SK-N-SH (cell line): ENCODE measurements at regions not wholly inside any gene's neighbourhood (a gene's known extent, or its start where the extent isn't known, plus 50 kb on each side); places are given as distances from the start of the nearest gene placed in this dataset.

Experiments
- CTCF ChIA-PET: fragments of 300-600, 350-600 bp; formaldehyde crosslinking; extraction: SDS; loops from one replicate; lab custom pipeline; 2021; lab: Yijun Ruan, JAX
- POLR2A ChIA-PET: fragments of 350-600 bp; sonication (Branson Sonifier 250); formaldehyde crosslinking; extraction: SDS; loops from one replicate; lab custom pipeline; 2020; ENCODE audit warnings: antibody characterized with exemption, inconsistent platforms; lab: Yijun Ruan, JAX
- DNase-seq: peaks from one replicate; pipeline ENCODE4 v3.0.0; 2012
- H2AFZ ChIP-seq: fragments of 200-600 bp; sonication (generic); 2 replicates; pipeline ENCODE4 v1.8.1; 2016; ENCODE audit warnings: antibody characterized with exemption, mild to moderate bottlenecking, low read depth
- H3F3A ChIP-seq: fragments of 200-600 bp; sonication (generic); replicated peaks from 2 replicates; pipeline ENCODE3; 2016; ENCODE audit warnings: antibody characterized with exemption, mild to moderate bottlenecking; ENCODE audit not compliant: insufficient read depth
- H3K27ac ChIP-seq, 2 experiments: fragments of 200-500 bp in 1 of 2; fragments of 200-600 bp in 1 of 2; sonication (Bioruptor generic) in 1 of 2; sonication (generic), shearing (Covaris generic) in 1 of 2; 2 replicates each; pipeline versions ENCODE4 v1.5.1 to v1.6.1; 2014 to 2016; ENCODE audit warnings: low read depth in 2 of 2, inconsistent platforms in 1 of 2, low read length in 1 of 2, mild to moderate bottlenecking in 1 of 2, mixed read lengths in 1 of 2
- H3K27me3 ChIP-seq: fragments of 200-600 bp; sonication (generic), shearing (Covaris generic); 2 replicates; pipeline ENCODE4 v1.6.1; 2016; ENCODE audit warnings: mixed run types; ENCODE audit not compliant: insufficient read depth
- H3K36me3 ChIP-seq, 2 experiments: fragments of 200-500 bp in 1 of 2; fragments of 200-600 bp in 1 of 2; sonication (Bioruptor generic) in 1 of 2; sonication (generic) in 1 of 2; replicated peaks in 1 of 2; 2 replicates each; pipeline versions ENCODE3 to v1.5.1; 2014 to 2016; ENCODE audit warnings: low read length in 1 of 2, mild to moderate bottlenecking in 1 of 2; ENCODE audit not compliant: insufficient read depth in 2 of 2, control insufficient read depth in 1 of 2
- H3K4me1 ChIP-seq, 2 experiments: fragments of 200-500 bp in 1 of 2; fragments of 200-600 bp in 1 of 2; sonication (Bioruptor generic) in 1 of 2; sonication (generic), shearing (Covaris generic) in 1 of 2; 2 replicates each; pipeline versions ENCODE4 v1.5.1 to v1.6.1; 2014 to 2016; ENCODE audit warnings: low read depth in 1 of 2, low read length in 1 of 2, mixed run types in 1 of 2; ENCODE audit not compliant: insufficient read depth in 2 of 2, control insufficient read depth in 1 of 2
- H3K4me2 ChIP-seq: fragments of 200-600 bp; sonication (generic), shearing (Covaris generic); 2 replicates; pipeline ENCODE4 v1.6.1; 2017; ENCODE audit warnings: mixed run types
- H3K4me3 ChIP-seq, 2 experiments: fragments of 200-500 bp in 1 of 2; fragments of 200-600 bp in 1 of 2; sonication (Bioruptor generic) in 1 of 2; sonication (generic), shearing (Covaris generic) in 1 of 2; 2 replicates each; pipeline versions ENCODE4 v1.5.1 to v1.8.1; 2014 to 2016; ENCODE audit warnings: low read depth in 2 of 2, inconsistent platforms in 1 of 2, low read length in 1 of 2, mild to moderate bottlenecking in 1 of 2, mixed read lengths in 1 of 2, moderate library complexity in 1 of 2
- H3K79me2 ChIP-seq: fragments of 200-600 bp; sonication (generic); 2 replicates; pipeline ENCODE4 v1.8.1; 2017; ENCODE audit warnings: mild to moderate bottlenecking; ENCODE audit not compliant: insufficient read depth
- H3K9ac ChIP-seq: fragments of 200-600 bp; sonication (generic); 2 replicates; pipeline ENCODE4 v1.6.1; 2017; ENCODE audit warnings: mixed run types
- H3K9me2 ChIP-seq: fragments of 200-600 bp; sonication (generic); 2 replicates; pipeline ENCODE4 v1.6.1; 2017; ENCODE audit warnings: mixed run types
- H3K9me3 ChIP-seq: fragments of 200-600 bp; sonication (generic); 2 replicates; pipeline ENCODE4 v1.6.1; 2017; ENCODE audit warnings: mixed run types, mild to moderate bottlenecking, moderate library complexity
- H4K20me1 ChIP-seq: fragments of 200-600 bp; sonication (generic); 2 replicates; pipeline ENCODE4 v1.6.1; 2017; ENCODE audit warnings: mild to moderate bottlenecking, mixed run types; ENCODE audit not compliant: insufficient read depth
- ELF1 ChIP-seq: IDR thresholded peaks from 2 replicates; pipeline ENCODE4 v1.4.0; 2012
- EP300 ChIP-seq, 2 experiments: IDR thresholded peaks; 2 replicates each; pipeline versions ENCODE4 v1.4.0 to v1.6.1; 2012; ENCODE audit warnings: borderline replicate concordance in 1 of 2, low read depth in 1 of 2, low read length in 1 of 2
- EZH2phosphoT487 ChIP-seq: fragments of 200-600 bp; sonication (generic); IDR thresholded peaks from 2 replicates; pipeline ENCODE4 v1.6.1; 2017; ENCODE audit warnings: low read depth, mixed run types, mild to moderate bottlenecking, antibody characterized with exemption, moderate library complexity, borderline replicate concordance
- FOXJ3 ChIP-seq: sonication (generic); formaldehyde crosslinking; IDR thresholded peaks from 2 replicates; pipeline ENCODE4 v1.5.1; 2020; ENCODE audit warnings: mild to moderate bottlenecking, missing genetic modification reagents
- FOXM1 ChIP-seq: IDR thresholded peaks from 2 replicates; pipeline ENCODE4 v1.4.0; 2012; ENCODE audit warnings: low read depth, mild to moderate bottlenecking
- GABPA ChIP-seq: IDR thresholded peaks from 2 replicates; pipeline ENCODE4 v1.4.0; 2012; ENCODE audit warnings: low read depth, mild to moderate bottlenecking
- NFIC ChIP-seq: IDR thresholded peaks from 2 replicates; pipeline ENCODE4 v1.4.0; 2012; ENCODE audit warnings: borderline replicate concordance
- NRF1 ChIP-seq: IDR thresholded peaks from 2 replicates; pipeline ENCODE4 v1.6.1; 2012; ENCODE audit warnings: low read depth, mild to moderate bottlenecking, low read length
- POLR2AphosphoS5 ChIP-seq: IDR thresholded peaks from 2 replicates; pipeline ENCODE4 v1.6.1; 2012; ENCODE audit warnings: low read depth, low read length
- RFX5 ChIP-seq: IDR thresholded peaks from 2 replicates; pipeline ENCODE4 v1.6.1; 2012; ENCODE audit warnings: mild to moderate bottlenecking, improper control_type of control experiment, low read length
- RXRA ChIP-seq: IDR thresholded peaks from 2 replicates; pipeline ENCODE4 v1.4.0; 2012; ENCODE audit warnings: low read depth, mild to moderate bottlenecking, borderline replicate concordance
- SIN3A ChIP-seq: IDR thresholded peaks from 2 replicates; pipeline ENCODE4 v1.6.1; 2012; ENCODE audit warnings: low read depth, mild to moderate bottlenecking, low read length, moderate library complexity, borderline replicate concordance
- TAF1 ChIP-seq: IDR thresholded peaks from 2 replicates; pipeline ENCODE4 v1.6.1; 2012; ENCODE audit warnings: low read depth, mild to moderate bottlenecking, low read length, moderate library complexity, borderline replicate concordance
- YY1 ChIP-seq: IDR thresholded peaks from 2 replicates; pipeline ENCODE4 v1.4.0; 2012; ENCODE audit warnings: low read depth, mild to moderate bottlenecking
- WGBS: methylation state at CpG from one replicate; pipeline ENCODE4 v1.1.6; 2017; ENCODE audit warnings: low lambda C conversion rate; 5-methylcytosine and 5-hydroxymethylcytosine counted together
- TF ChIP-seq, protein P1 (sequence below): IDR thresholded peaks from 2 replicates; pipeline ENCODE4 v1.4.0; 2012; ENCODE audit warnings: low read depth
- TF ChIP-seq, protein P2 (sequence below): fragments of 150-350 bp; IDR thresholded peaks from 2 replicates; pipeline ENCODE4 v1.6.1; 2016; ENCODE audit warnings: mild to moderate bottlenecking, low read depth, low read length
- TF ChIP-seq, protein P3 (sequence below): IDR thresholded peaks from 2 replicates; pipeline ENCODE4; 2012
- TF ChIP-seq, protein P4 (sequence below): IDR thresholded peaks from 2 replicates; pipeline ENCODE4 v1.4.0; 2012; ENCODE audit warnings: low read depth, borderline replicate concordance

DNA sequence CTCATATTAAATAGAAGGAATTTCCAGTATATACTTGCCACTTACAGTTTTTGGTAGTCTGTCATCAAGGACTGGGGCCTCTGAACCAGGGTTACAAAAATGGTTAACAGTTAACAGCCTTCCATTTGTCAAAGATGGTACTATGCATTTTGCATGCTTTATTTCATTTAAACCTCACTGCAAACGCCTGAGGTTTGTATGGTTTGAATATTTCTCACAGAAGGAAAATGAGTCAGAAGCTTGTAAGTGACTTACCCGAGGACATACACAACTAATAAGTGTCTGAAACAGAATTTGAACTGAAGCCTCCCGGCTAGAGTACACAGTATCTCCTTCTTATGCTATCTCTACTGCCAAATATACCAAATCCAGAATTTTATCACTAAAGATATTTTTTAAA, 1593.5 kb upstream of the ACVR2A start:
- H3K27me3 ChIP-seq = no peaks in the 10 kb centered on the region
- H3K79me2 ChIP-seq = no peaks in the 10 kb centered on the region
- ChIA-PET CTCF (no interaction called here), POLR2A (no interaction called here)
- no peak overlapping the region for H3K9ac ChIP-seq
- H3K9me3 ChIP-seq = no peaks in the 10 kb centered on the region
- peaks cover 0 to 3% of the 10 kb centered on the region in 2 experiments; a peak in 2 of 4 replicates for H3K4me1 ChIP-seq
- no peak overlapping the region for H3K4me3 ChIP-seq
- H4K20me1 ChIP-seq = no peaks in the 10 kb centered on the region
- no peaks in the 10 kb centered on the region for H3F3A ChIP-seq
- 20% methylated on average over 3 of the region's 3 CpGs for WGBS
- H3K9me2 ChIP-seq = no peaks in the 10 kb centered on the region
- H3K36me3 ChIP-seq = no peaks in the 10 kb centered on the region
- no peak for DNase-seq
- H3K27ac ChIP-seq = no peak overlapping the region
- H3K4me2 ChIP-seq = no peak overlapping the region
- TF ChIP-seq EZH2phosphoT487 (no peak), FOXM1 (no peak), GABPA (no peak), POLR2AphosphoS5 (no peak), RXRA (no peak), RFX5 (no peak), FOXJ3 (no peak), NRF1 (no peak), EP300 (IDR thresholded peaks at IDR 0.05; ENCODE audit: borderline replicate concordance in 1 of 2, low read depth in 1 of 2, low read length in 1 of 2) (no peak), SIN3A (no peak), ELF1 (no peak), NFIC (no peak), YY1 (no peak), TAF1 (no peak)
- TF ChIP-seq, protein P1, sequence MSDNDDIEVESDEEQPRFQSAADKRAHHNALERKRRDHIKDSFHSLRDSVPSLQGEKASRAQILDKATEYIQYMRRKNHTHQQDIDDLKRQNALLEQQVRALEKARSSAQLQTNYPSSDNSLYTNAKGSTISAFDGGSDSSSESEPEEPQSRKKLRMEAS = no peak
- TF ChIP-seq, protein P2, sequence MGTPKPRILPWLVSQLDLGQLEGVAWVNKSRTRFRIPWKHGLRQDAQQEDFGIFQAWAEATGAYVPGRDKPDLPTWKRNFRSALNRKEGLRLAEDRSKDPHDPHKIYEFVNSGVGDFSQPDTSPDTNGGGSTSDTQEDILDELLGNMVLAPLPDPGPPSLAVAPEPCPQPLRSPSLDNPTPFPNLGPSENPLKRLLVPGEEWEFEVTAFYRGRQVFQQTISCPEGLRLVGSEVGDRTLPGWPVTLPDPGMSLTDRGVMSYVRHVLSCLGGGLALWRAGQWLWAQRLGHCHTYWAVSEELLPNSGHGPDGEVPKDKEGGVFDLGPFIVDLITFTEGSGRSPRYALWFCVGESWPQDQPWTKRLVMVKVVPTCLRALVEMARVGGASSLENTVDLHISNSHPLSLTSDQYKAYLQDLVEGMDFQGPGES = no peak
- TF ChIP-seq, protein P3, sequence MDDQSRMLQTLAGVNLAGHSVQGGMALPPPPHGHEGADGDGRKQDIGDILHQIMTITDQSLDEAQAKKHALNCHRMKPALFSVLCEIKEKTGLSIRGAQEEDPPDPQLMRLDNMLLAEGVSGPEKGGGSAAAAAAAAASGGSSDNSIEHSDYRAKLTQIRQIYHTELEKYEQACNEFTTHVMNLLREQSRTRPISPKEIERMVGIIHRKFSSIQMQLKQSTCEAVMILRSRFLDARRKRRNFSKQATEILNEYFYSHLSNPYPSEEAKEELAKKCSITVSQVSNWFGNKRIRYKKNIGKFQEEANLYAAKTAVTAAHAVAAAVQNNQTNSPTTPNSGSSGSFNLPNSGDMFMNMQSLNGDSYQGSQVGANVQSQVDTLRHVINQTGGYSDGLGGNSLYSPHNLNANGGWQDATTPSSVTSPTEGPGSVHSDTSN = no peak
- TF ChIP-seq, protein P4, sequence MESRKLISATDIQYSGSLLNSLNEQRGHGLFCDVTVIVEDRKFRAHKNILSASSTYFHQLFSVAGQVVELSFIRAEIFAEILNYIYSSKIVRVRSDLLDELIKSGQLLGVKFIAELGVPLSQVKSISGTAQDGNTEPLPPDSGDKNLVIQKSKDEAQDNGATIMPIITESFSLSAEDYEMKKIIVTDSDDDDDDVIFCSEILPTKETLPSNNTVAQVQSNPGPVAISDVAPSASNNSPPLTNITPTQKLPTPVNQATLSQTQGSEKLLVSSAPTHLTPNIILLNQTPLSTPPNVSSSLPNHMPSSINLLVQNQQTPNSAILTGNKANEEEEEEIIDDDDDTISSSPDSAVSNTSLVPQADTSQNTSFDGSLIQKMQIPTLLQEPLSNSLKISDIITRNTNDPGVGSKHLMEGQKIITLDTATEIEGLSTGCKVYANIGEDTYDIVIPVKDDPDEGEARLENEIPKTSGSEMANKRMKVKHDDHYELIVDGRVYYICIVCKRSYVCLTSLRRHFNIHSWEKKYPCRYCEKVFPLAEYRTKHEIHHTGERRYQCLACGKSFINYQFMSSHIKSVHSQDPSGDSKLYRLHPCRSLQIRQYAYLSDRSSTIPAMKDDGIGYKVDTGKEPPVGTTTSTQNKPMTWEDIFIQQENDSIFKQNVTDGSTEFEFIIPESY = no peak
- no peak overlapping the region for H2AFZ ChIP-seq
